CD4-positive, alpha-beta T cell treated with Interferon alpha-2 for 1 hour (primary cell): ENCODE measurements at regions not wholly inside any gene's neighbourhood (a gene's known extent, or its start where the extent isn't known, plus 50 kb on each side); places are given as distances from the start of the nearest gene placed in this dataset.
"Not testable (repeated sequence)": the region's sequence is repeated elsewhere in the genome, so short reads cannot be mapped to it uniquely, and the experiment has no call there.

Experiments used
- DNase-seq, 2 donors: peaks; one replicate each; pipeline ENCODE4 v3.0.0-alpha.2; 2020 to 2022

- DNase-seq: no peak
These were observed 92.8 kb upstream of the PARD3 start for GRCh38 chr10:34907743-34908430.

DNA sequence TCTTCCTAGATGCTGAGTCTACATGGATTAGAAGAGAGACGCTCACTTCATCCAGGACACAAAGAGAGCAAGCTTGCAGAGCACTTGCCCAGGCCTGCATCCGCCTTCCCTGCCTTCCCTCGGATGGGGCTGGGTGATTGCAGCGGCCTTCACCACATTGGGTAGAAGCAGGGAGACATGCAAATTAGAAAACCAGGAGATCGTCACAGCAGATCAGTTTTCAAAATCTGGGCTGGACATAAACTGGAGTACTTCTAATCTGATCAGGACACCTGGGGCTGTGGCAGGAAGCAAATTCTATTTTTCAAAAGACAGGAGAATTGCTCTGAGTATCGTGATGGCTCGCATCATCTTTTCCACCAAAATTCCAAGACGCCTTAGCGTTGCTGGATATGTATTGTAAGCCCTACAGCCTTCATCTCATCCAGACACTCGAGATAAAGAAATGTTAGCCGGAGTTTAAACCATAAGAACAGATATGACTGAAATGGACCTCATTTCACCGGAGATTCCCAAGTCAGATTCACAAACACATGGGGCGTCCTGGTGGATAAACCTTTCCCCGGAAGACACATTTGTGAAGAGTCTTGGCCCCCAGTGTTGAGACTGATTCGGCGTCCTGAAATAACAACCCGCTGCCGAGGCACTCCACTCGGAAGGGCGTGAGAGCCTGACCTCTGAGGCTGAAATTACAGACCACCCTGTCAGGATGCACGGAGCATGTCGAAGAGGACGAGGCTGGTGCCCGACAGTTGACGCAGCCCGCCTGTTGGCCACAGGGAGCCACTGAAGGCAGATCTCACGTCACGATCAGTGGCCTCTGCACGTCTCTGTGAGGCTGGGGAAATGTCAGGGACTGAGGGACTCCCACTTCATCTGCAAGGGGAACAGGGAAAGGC is 91.2 kb upstream of the PARD3 start:
- DNase-seq: no peak

GRCh38 chr10:34905200-34905927 is 90.3 kb upstream of the PARD3 start:
- DNase-seq: no peak

DNA sequence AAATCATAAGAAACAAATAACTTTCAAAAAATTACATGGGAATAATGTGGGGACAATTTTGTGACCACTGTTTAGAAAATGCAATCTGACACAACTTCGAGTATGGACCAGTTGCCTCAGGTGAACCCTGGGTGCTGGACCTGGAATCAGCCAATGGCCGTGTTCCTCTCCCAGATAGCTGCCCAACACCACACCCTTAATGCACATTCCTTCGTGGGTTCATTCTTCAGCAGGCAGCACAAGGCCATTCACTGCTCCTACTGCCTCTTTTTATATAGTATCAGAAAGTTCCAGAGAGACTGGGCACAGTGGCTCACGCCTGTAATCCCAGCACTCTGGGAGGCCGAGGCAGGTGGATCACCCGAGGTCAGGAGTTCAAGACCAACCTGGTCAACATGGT is 89.1 kb upstream of the PARD3 start:
- no peak for DNase-seq

DNA sequence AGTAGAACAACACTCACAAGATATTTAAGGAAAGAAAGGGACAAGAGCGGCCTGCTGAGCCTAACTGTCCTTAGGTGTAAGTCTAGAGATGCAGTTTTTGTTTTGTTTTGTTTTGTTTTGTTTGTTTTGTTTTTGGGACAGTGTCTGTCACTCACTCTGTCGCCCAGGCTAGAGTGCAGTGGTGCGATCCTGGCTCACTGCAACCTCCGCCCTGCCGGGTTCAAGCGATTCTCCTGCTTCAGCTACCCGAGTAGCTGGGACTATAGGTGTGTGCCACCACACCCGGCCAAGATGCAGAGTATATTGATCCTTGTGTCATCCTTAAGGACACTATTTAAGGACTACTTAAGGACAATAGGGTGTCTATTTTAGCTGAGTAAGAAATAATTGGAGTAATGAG is 84.1 kb upstream of the PARD3 start:
- no peak for DNase-seq

- no peak for DNase-seq
These were observed 80.9 kb upstream of the PARD3 start for GRCh38 chr10:34895977-34896376.

- DNase-seq: not testable (repeated sequence)
These were observed 80.0 kb upstream of the PARD3 start for GRCh38 chr10:34895046-34895445.

- DNase-seq: not testable (repeated sequence)
These were observed 77.4 kb upstream of the PARD3 start for GRCh38 chr10:34892521-34892920.

DNA sequence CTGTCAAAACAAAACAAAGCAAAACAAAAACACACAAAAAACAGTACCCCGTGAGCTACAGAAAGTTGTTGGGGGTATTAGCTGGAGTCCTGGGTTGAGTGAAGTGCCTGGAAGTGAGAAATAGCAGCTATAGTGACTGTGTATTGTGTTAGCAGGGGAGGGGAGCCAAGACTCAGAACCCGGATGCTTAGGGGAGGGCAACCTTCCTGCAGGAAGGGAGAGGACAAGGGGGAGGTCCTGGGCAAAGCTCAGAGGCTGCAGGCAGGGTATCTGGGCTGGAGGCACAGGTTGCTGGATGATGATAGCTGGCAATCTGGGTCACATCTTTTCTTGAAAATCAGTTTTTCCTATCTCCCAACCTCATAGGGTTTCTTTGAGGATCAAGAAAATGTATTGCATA is 75.8 kb upstream of the PARD3 start:
- DNase-seq: no peak

- DNase-seq: no peak
These were observed 74.1 kb upstream of the PARD3 start for GRCh38 chr10:34889004-34889869.

DNA sequence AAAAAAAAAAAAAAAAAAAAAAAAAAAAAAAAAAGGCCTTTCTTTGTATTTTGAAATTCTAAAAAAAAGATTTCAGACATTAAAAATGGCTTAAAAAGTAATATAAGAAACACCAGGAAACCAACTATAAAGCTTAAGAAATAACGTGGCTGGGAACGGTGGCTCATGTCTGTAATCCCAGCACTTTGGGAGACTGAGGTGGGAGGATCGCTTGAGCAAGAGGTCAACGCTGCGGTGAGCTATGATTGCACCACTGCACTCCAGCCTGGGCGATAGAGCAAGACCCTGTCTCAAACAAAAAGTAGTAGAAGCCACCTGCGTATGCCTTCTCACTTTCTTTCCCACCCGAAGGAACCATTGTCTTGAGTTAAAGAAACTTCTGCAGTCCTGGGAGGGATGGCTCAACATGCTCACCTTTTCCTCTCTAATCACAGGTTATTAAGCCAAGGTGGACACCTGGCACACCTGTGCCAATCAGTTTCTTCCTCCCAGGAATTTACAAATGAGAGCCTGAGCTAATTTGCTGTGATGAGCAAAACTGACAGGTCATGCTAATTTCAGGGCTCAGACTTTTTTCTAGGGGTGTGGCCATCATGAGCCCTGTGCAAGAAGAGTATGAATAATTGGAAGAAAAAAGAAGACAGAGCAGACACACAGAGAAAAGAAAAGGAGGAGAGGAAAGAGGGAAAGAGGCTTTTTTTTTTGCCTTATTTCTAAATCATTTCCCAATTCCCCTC is 72.0 kb upstream of the PARD3 start:
- no peak for DNase-seq

GRCh38 chr10:34885898-34886297 is 70.8 kb upstream of the PARD3 start:
- no peak for DNase-seq

DNA sequence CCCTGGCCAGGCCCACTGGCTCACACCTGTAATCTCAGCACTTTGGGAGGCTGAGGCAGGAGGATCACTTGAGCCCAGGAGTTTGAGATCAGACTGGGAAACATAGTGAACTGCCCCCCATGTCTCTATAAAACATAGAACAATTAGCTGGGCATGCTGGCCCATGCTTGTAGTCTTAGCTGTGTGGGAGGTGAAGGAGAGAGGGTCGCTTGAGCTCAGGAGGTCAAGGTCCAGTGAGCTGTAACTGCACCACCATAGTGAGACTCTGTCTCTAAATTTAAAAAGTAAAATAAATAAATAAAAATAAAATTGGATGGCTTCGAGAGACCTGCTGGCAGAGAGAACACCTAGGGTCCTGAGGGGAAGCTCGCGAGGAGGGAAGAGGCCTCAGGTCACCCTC is 69.9 kb upstream of the PARD3 start:
- DNase-seq: no peak

DNA sequence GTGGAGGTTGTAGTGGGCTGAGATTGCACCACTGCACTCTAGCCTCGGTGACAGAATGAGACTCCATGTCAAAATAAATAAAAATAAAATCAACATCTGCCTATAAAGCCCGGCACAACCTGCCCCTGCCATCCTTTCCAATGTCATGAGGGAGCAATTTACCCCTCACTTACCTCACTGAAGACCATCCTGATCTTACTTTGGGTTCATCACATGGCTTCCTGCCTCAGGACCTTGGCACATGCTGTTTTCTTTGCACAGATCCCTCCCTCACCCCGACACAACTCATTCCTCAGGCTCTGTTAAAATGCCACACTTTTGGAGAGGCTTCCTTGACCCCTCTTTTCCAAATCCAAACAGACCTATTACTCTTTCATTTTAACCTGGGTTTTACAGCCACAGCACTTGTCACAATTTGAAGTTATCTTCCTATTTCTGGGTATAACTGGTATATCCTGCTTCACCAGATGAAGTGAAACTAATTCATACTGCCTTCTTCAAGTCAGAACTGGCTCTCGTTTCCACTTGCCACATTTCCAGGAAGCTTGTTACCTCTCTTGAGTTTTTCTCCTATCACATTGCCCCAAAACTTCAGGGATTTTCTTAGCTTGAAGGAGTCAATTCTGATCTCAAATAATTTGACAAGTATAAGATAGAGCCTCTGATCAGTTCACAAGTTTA is 69.3 kb upstream of the PARD3 start:
- no peak for DNase-seq

DNA sequence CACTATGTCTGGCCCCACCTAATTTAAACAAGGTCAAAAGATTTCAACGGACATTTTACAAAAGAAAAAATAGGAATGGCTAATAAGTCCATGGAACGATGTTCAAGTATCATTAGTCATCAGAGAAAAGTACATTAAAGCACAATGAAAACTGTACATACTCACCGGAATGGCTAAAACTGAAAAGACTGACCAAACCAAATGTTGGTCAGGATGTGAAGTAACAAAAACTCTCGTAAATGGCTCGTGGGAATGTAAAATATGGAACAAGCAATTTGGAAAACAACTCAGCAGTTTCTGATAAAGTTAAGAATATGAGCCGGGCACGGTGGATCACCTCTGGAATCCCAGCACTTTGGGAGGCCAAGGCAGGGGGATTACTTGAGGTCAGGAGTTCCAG is 65.7 kb upstream of the PARD3 start:
- no peak for DNase-seq

DNA sequence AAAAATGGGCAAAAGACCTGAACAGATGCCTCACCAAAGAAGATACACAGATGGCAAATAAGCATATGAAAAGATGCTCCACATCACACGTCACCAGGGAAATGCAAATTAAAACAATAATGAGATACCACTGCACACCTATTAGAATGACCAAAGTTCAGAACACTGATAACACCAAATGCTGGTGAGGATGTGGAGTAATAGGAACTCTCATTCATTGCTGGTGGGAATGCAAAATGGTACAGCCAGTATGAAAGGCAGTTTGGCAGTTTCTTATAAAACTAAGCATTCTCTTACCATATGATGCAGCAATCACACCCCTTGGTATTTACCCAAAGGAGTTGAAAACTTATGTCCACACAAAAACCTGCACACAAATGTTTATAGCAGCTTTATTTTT is 63.6 kb upstream of the PARD3 start:
- DNase-seq: not testable (repeated sequence)

- no peak for DNase-seq
These were observed 60.0 kb upstream of the PARD3 start for GRCh38 chr10:34875061-34875460.

GRCh38 chr10:34872820-34873219 is 57.7 kb upstream of the PARD3 start:
- DNase-seq: no peak

GRCh38 chr10:34869135-34869836 is 54.2 kb upstream of the PARD3 start:
- DNase-seq: no peak

GRCh38 chr10:34868589-34868988 is 53.5 kb upstream of the PARD3 start:
- no peak for DNase-seq

GRCh38 chr10:34866848-34867247 is 51.8 kb upstream of the PARD3 start:
- no peak for DNase-seq
